Activated CD8-positive, alpha-beta T cell treated with anti-CD3 and anti-CD28 coated beads for 36 hours (primary cell): ENCODE measurements at regions not wholly inside any gene's neighbourhood (a gene's known extent, or its start where the extent isn't known, plus 50 kb on each side); places are given as distances from the start of the nearest gene placed in this dataset.

Experiments
- ATAC-seq: fragments of 200-7000 bp; cut with Tn5 transposase; one replicate; pipeline ENCODE4 v1.10.0; 2021; ENCODE audit warnings: mild to moderate bottlenecking, moderate library complexity
- CTCF ChIA-PET: fragments of 350-600 bp; sonication (Branson Sonifier 250); formaldehyde crosslinking; loops from one replicate; lab custom pipeline; 2021; ENCODE audit warnings: antibody characterized with exemption; lab: Charles Lee
- POLR2A ChIA-PET: fragments of 350-600 bp; sonication (Branson Sonifier 250); formaldehyde crosslinking; loops from one replicate; lab custom pipeline; 2021; ENCODE audit warnings: antibody characterized with exemption; lab: Charles Lee
- DNase-seq: peaks from one replicate; pipeline ENCODE4 v3.0.0-alpha.2; 2020
- H3K27ac Mint-ChIP-seq: one replicate; pipeline ENCODE4 v1.8.0; 2021; ENCODE audit warnings: mild to moderate bottlenecking, mixed read lengths
- H3K27me3 Mint-ChIP-seq: one replicate; pipeline ENCODE4 v1.8.0; 2021; ENCODE audit warnings: mixed read lengths
- H3K36me3 Mint-ChIP-seq: one replicate; pipeline ENCODE4 v1.8.0; 2021; ENCODE audit warnings: low read depth, mixed read lengths
- H3K4me1 Mint-ChIP-seq: one replicate; pipeline ENCODE4 v1.8.0; 2021; ENCODE audit warnings: low read depth, mixed read lengths
- H3K4me3 Mint-ChIP-seq: one replicate; pipeline ENCODE4 v1.8.0; 2021; ENCODE audit warnings: mild to moderate bottlenecking, moderate library complexity, mixed read lengths
- H3K9me3 Mint-ChIP-seq: one replicate; pipeline ENCODE4 v1.8.0; 2021; ENCODE audit warnings: mixed read lengths
- CTCF ChIP-seq: fragments of 200-600 bp; IDR thresholded peaks from one replicate; pipeline ENCODE4 v1.8.0; 2022; ENCODE audit warnings: antibody characterized with exemption, mild to moderate bottlenecking
- intact Hi-C: fragments of 100-400 bp; cut with micrococcal nuclease; formaldehyde crosslinking; loops from one replicate; pipeline ENCODE4 v1.10.0; 2022

GRCh38 chr10:101291331-101292193 lies 62.3 kb upstream of the LBX1 start:
- ChIA-PET CTCF (interaction anchor here (0.7 to 14.3 kb wide), 33 partner anchors 8 to 296 kb away, joined by 3 to 174 read pairs (median 4); partner anchors contain the start of genes DPCD and POLL), POLR2A (interaction anchor here (1.0 kb wide), 1 partner anchor 215 kb away, joined by 3 read pairs; no protein-coding TSS in a partner anchor)
- peak overlapping the region; percentile 70 for H3K4me3 Mint-ChIP-seq
- H3K4me1 Mint-ChIP-seq = peaks cover 8% of the 10 kb centered on the region
- peak; percentile 84 for ATAC-seq
- no peak overlapping the region for H3K27ac Mint-ChIP-seq
- DNase-seq = peak; percentile 75
- no peaks in the 10 kb centered on the region for H3K36me3 Mint-ChIP-seq
- peaks cover 65% of the 10 kb centered on the region for H3K27me3 Mint-ChIP-seq
- TF ChIP-seq CTCF = peak; percentile 88
- no peaks in the 10 kb centered on the region for H3K9me3 Mint-ChIP-seq
- intact Hi-C loops = loop anchor here (5.0 kb wide), 1 partner anchor 276 kb away; no protein-coding TSS in a partner anchor

DNA sequence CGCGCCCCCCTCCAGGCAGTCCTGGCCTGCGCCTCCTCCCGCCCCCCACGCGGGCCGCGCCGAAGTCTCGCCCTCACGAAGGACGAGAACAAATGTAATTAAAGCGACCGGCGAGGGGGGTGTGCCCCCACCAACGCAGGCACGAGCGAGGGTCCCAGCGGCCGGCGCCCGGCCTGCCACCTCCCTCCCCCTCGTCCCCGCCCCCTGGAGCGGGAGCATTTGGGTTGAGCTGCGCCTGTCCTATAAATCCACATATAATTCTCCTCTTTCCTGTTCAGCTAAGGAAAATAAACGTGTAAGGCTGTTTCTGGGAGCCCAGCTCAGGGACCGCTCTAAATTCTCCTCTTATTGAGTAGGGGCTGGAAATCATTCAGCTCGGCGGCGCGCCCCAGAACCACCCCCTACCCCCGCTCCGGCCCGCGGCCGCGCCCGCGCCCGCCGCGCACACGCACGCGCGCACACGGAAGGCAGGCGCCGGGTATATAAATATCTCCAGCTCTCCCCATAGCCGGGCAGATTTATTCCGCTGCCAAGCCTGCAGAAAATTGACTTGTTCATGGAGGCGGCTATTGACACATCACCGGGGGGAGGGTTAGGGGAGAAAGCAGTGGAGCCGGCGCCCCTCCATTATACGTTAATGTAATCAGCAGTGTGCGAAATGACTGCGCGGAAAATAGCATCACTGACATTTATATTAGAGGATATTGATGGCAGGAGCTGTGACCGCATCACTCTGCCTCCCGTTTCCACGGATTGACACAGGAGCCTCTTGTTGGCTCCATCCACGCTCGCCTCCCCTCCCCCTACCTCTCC lies 61.6 kb upstream of the BTRC start:
- DNase-seq (peak; percentile 52), ATAC-seq (peak; percentile 56)
- TF ChIP-seq CTCF = no peak
- intact Hi-C loops = loop anchor here (5.0 kb wide), 1 partner anchor 275 kb away; no protein-coding TSS in a partner anchor
- Mint-ChIP-seq H3K27ac (no peak overlapping the region), H3K9me3 (no peaks in the 10 kb centered on the region), H3K4me3 (peak overlapping the region; percentile 70), H3K27me3 (peaks cover 58% of the 10 kb centered on the region), H3K36me3 (no peaks in the 10 kb centered on the region), H3K4me1 (peaks cover 8% of the 10 kb centered on the region)
- CTCF ChIA-PET = interaction anchor here (0.7 to 14.3 kb wide), 32 partner anchors 7 to 295 kb away, joined by 3 to 174 read pairs (median 4); partner anchors contain the start of genes DPCD and POLL
- POLR2A ChIA-PET = interaction anchor here (1.0 kb wide), 2 partner anchors 10 to 215 kb away, joined by 3 read pairs; no protein-coding TSS in a partner anchor

DNA sequence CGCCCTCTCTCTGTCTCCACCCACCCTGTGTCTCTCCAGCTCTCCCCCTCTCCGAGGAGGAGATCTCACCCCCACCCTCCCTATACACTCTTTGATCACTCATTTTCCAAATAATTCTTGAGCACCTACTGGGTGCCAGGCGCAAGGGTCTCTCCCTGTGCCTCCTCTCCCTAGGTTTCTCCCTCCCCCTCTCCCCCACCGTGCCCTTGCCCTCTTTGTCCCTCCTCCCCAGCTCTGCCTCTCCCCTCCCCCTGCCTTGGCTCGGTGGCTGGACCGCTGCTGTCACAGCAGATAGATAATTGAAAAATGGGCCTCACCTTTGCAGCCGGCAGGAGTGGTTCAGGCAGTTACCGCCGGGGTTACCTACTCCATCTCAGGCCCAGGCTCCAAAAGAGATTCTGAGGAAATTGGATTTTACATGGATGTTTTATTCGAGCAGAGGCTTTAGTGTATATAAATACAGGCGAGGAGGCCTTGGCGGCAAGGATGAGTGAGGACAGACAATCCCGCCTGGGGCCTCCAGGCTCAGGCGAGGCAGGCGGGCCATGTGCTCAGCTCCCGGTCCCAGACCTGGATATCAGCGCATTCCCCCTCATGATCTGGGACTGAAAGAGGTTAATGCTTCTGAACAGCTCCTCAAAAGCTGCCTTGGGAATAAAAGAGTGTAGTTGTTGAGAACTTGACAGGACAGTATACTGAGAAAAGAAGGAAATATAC lies 60.8 kb upstream of the BTRC start:
- ChIA-PET CTCF (interaction anchor here (0.8 to 14.3 kb wide), 10 partner anchors 17 to 174 kb away, joined by 3 to 174 read pairs (median 6); no protein-coding TSS in a partner anchor), POLR2A (interaction anchor here (1.0 kb wide), 1 partner anchor 9 kb away, joined by 3 read pairs; no protein-coding TSS in a partner anchor)
- Mint-ChIP-seq H3K27ac (no peak overlapping the region), H3K4me3 (no peak overlapping the region), H3K9me3 (no peaks in the 10 kb centered on the region), H3K27me3 (peaks cover 59% of the 10 kb centered on the region), H3K4me1 (peaks cover 8% of the 10 kb centered on the region), H3K36me3 (no peaks in the 10 kb centered on the region)
- intact Hi-C loops = loop anchor here (5.0 kb wide), 1 partner anchor 274 kb away; no protein-coding TSS in a partner anchor
- ATAC-seq = no peak
- no peak for DNase-seq
- no peak for TF ChIP-seq CTCF

- intact Hi-C loops = loop anchor here (5.0 kb wide), 1 partner anchor 273 kb away; no protein-coding TSS in a partner anchor
- H3K27me3 Mint-ChIP-seq = peaks cover 59% of the 10 kb centered on the region
- no peak overlapping the region for H3K4me3 Mint-ChIP-seq
- no peak for DNase-seq
- no peak for TF ChIP-seq CTCF
- H3K4me1 Mint-ChIP-seq = peaks cover 8% of the 10 kb centered on the region
- ChIA-PET CTCF (interaction anchor here (1.1 to 14.3 kb wide), 2 partner anchors 21 to 81 kb away, joined by 4 to 174 read pairs; no protein-coding TSS in a partner anchor), POLR2A (no interaction called here)
- H3K36me3 Mint-ChIP-seq = no peaks in the 10 kb centered on the region
- no peaks in the 10 kb centered on the region for H3K9me3 Mint-ChIP-seq
- ATAC-seq = no peak
- H3K27ac Mint-ChIP-seq = no peak overlapping the region
Measured at GRCh38 chr10:101294109-101294508, 59.9 kb upstream of the BTRC start.
